Dedifferentiated amniotic fluid mesenchymal stem cell (primary cell): ENCODE measurements at regions not wholly inside any gene's neighbourhood (a gene's known extent, or its start where the extent isn't known, plus 50 kb on each side); places are given as distances from the start of the nearest gene placed in this dataset.
"Not testable (repeated sequence)": the region's sequence is repeated elsewhere in the genome, so short reads cannot be mapped to it uniquely, and the experiment has no call there.

Experiments
- DNase-seq: peaks from one replicate; pipeline ENCODE4 v3.0.0-alpha.2; 2016; ENCODE audit errors: extremely low spot score

GRCh38 chr2:91571239-91571923 lies 2879.9 kb downstream of the RPIA start:
- DNase-seq = not testable (repeated sequence)

DNA sequence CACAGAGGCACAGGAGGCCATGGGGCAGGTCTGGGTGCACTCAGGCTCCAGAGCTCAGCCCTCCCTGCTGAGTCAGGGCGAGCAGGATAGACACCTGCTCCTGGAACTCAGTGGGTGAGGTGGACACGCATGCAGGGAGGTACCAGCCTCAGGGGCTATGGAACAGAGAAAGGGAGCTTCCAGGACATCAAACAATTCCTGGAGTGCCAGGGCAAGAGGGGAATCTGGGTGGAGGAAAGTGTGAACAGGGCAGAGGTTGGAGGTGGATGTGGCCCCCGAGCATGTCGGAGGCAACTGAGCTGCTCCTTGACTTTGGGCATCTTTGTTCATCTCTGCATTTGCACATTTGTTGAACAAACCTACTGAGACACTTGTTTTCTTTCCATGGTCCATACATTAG lies 2881.5 kb downstream of the RPIA start:
- not testable (repeated sequence) for DNase-seq

DNA sequence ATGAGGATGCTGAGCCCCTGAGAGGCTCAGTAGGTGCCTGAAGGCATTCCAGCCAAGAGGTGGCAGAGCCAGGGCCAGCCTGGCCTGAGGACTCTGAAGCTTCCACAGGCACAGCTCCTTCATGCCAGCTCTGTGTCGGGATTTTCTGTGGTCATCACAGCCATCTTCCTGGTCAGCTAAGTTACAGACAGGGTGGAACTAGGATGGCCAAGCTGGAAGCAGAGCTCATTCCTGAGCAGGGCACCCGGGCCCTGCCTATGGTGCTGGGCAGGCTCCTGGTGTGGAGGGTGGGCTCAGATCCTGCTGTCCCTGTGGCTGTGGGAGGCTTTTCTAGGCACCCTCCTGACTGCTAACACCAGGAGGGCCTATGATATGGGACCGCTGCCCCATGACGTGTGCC lies 2882.3 kb downstream of the RPIA start:
- not testable (repeated sequence) for DNase-seq

- not testable (repeated sequence) for DNase-seq
Measured at GRCh38 chr2:91574255-91574654, 2882.8 kb downstream of the RPIA start.

DNA sequence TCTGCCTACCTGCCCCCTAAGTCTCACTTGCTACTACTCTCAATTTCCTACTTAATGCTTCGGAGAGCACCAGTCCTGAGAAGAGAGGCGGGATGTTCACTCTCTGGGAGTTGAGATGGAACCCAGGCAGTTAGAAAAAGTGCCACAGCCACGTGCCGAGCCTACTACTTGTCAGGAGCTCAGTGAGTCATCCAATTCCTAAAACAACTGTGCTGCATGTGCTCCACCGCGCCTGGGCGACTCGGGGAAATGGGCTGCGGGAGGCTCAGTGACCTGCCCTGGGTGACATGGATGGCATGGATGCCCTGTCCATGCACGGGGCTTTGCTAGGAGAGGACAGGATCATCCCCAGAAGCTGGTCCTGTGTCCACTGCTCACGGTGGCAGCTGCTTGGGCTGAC lies 2884.2 kb downstream of the RPIA start:
- not testable (repeated sequence) for DNase-seq

- DNase-seq = not testable (repeated sequence)
Measured at GRCh38 chr2:91577406-91577805, 2885.9 kb downstream of the RPIA start.

DNA sequence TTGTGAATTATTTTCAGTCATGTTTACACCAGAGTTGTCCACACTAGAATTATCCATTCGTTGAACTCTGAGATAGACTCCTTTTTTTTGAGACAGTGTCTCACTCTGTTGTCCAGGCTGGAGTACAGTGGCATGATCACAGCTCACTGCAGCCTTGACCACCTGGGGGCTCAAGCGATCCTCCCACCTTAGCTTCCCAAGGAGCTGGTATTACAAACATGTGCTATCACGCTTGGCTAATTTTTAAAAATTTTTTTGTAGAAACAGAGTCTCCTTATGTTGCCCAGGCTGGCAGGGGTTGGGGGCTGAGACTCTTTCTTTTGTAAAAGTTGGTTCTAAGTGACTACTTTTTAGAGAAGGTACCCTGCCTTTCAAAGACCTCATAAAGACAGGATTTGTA lies 2887.2 kb downstream of the RPIA start:
- DNase-seq = not testable (repeated sequence)

DNA sequence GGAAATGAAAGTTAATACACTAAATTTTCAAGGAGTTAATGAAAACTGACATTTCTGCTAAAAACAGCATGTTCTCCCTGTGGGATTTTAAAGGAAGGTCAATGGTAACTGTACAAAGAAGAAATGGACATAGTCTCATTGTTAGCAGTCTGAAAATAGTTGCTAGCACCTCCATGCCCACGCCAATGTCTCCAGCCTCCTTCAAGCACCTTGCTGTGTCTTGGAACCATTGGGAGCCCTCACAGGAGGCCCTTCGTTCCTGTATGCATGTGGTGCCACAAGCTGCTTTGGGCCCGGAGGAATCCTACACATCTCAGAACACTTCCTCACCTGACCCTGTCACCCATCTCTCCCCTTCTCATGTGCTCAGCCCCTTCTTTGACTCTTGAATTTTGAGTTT lies 2888.1 kb downstream of the RPIA start:
- DNase-seq = not testable (repeated sequence)

DNA sequence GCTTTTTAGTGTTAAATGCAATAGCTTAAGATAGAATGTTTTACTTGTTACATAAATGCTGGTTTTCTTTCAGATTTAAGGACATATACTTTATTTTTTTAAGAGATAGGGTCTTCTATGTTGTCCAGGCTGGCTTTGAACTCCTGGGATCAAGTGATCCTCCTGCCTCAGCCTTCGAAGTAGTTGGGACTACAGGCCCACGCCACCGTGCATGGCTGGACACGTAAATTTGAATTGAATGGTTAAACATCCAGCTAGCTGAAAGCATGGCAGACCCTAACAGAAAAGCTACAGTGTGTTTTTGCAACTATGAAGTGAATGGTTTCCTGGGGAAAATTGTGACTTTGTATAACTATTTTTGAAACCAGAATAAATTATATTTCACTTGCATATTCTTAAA lies 2888.6 kb downstream of the RPIA start:
- not testable (repeated sequence) for DNase-seq

- not testable (repeated sequence) for DNase-seq
Measured at GRCh38 chr2:91587098-91587497, 2895.6 kb downstream of the RPIA start.

DNA sequence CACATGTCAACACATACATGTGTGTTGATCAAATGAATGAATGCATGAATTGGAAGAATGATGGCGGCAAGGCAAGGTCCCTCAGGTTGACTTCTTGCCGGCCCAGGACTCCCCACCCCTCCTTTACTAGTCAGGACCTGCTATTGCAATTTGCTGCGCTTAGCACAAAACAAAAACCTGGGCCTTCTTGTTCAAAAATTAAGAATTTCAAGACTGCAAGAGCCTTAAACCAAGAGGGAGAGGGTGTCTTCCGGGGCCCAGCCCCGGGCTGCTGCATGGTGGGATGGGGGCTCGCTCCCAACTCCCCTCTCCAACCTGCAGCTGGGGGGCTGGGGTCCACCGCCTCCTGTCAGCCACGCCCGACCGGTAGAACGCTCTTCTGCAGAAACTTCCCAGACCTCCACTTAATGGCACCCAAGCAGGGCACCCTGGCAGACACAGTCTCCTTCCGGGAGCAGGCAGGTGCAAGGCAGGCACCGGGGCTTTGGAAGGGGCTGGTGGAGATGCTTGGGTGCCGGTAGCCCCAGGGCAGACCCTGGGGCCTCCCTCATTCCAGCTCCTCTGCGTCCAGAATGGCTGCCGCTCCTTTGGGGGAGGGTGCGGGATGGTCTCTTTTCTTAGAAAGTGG lies 2896.5 kb downstream of the RPIA start:
- DNase-seq = not testable (repeated sequence)

GRCh38 chr2:91588782-91589223 lies 2897.3 kb downstream of the RPIA start:
- DNase-seq = not testable (repeated sequence)

DNA sequence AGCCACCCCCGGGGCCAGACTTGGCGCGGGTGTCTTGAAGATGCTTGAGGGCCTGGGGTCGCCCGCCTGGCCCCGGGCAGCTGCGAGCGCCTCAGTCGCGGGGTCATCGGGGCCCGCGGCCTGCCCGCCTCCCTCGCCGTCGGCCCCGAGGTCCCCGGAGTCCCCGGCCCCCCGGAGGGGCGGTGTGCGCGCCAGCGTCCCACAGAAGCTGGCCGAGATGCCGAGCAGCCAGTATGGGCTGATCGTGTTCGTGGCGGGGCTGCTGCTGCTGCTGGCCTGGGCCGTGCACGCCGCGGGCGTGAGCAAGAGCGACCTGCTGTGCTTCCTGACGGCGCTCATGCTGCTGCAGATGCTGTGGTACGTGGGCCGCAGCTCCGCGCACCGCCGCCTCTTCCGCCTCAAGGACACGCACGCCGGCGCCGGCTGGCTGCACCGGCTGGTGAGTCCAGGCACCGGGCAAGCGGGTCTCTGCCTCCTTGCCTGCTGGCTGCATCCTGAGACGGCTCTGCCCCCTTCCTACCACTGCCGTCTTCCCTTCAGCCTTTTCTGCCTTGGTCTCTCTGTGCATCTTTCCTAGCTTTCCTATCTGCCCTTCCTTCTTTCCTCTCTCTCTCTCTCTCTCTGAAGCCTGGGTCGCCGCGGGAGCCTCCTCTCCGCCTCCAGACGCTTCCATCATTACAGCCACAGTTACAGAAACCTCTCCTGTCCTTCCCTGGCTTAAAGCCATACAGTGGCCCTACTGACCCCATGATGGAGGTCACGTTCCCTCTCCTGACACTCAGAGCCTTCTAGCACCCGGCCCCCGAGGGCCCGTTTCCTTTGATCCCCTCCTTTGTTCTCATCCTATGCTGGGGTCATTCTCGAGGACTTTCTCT lies 2898.2 kb downstream of the RPIA start:
- not testable (repeated sequence) for DNase-seq

DNA sequence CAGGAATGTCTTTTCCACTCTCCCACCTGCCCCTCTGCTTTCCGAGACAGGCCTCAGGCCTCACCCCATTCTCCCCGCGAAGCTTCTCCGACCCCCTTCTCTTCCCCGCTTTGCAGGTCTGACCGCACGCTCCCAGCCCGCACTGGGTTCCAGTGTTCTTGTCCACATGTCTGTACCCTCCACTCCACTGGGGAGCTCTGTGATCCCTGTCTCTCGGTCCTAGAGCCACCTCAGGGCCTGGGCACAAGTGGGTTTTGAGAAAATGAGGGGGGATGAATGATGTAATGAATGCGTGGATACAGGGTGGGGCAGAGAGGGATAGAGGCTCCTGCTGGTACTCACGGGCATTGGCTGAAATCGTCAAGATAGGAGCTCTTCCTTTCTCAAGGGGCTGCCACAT lies 2898.9 kb downstream of the RPIA start:
- not testable (repeated sequence) for DNase-seq

GRCh38 chr2:91591066-91591465 lies 2899.6 kb downstream of the RPIA start:
- not testable (repeated sequence) for DNase-seq

GRCh38 chr2:91597436-91597835 lies 2906.0 kb downstream of the RPIA start:
- not testable (repeated sequence) for DNase-seq

DNA sequence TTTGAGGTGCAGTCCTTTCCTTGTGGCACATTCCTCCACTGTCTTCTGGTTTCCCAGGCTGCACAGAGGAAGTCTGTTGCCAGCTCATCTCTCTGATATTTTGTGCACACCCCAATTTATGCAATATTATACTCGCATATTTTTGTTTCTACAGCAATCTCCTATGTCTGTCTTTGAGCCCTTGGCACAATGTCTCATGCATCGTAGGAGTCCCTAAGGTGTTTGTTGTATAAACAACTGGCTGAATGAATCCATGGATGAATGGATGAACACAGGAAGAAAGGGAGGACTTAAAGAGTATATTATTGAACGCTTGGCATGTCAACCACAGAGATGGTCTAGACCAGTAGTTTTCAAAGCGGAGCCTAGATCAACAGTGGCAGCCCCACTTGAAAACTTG lies 2907.0 kb downstream of the RPIA start:
- peak; percentile 11 for DNase-seq

- DNase-seq = not testable (repeated sequence)
Measured at GRCh38 chr2:91599000-91599399, 2907.5 kb downstream of the RPIA start.

DNA sequence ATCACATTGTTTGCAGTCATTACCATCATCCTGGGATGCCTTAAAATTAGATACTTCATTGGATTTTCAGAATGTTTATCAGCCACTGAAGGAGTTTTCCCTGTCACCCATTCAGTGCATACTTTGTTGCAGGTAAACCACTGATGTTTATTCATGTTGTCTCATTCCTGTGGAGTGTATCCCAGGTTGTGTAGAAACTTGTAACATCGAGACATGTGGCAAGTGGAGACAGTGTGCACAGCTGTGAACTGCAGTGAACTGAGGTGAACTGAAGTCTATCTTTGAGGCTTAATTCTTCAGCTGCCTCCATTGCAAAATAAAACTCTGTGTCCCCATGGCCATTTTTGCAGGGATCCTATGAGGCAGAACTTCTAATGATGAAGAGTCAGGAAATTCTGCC lies 2911.4 kb downstream of the RPIA start:
- peak; percentile 9 for DNase-seq

- not testable (repeated sequence) for DNase-seq
Measured at GRCh38 chr2:91603996-91604395, 2912.5 kb downstream of the RPIA start.

DNA sequence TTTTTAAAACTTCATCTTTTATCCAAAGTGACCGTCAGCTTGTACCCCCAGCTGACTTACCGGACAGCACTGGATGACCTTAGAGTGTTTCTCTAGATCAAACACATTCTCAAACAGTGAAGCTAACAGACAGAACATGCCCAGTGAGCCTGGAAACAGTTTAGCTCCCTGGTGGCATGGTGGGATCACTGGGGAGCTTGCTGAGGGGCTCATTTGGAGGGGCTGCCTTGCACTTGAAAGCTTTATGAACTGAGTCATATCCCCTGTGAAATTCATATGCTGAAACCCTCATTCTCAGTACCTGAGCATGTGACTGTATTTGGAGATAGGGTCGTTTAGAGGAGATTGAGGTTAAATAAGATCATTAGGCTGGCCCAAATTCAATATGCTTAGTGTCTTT lies 2913.2 kb downstream of the RPIA start:
- DNase-seq = peak; percentile 8

DNA sequence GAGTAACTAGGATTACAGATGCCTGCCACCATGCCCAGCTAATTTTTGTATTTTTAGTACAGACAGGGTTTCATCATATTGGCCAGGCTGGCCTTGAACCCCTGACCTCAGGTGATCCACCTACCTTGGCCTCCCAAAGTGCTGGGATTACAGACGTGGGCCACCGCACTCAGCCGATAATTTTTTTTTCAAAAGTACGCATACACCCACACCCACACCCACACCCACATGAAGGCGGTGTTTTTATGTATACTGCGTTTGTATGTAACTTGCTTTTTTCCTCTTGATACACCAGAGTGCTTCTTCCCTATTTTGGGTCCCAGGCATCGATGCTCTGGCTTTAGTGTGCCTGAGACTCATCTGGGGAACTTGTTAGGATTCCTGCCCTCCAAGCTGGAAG lies 2932.3 kb downstream of the RPIA start:
- not testable (repeated sequence) for DNase-seq
